GM12878 (cell line): ENCODE measurements at regions not wholly inside any gene's neighbourhood (a gene's known extent, or its start where the extent isn't known, plus 50 kb on each side); places are given as distances from the start of the nearest gene placed in this dataset.

ENCODE experiments used
- ATAC-seq: fragments of 200-7000 bp; cut with Tn5 transposase; 3 replicates; pipeline ENCODE4 v1.9.1; 2020; ENCODE audit warnings: mild to moderate bottlenecking, moderate library complexity
- BruUV-seq: library from RNA; stranded (reverse); fragments of 400-500 nt; replicated peaks from 2 replicates; lab custom pipeline; 2021; lab: Mats Ljungman, UMichigan
- CTCF ChIA-PET: fragments of 300-600 bp; sonication (Branson Sonifier 250); formaldehyde crosslinking; extraction: SDS; loops from one replicate; lab custom pipeline; 2021; ENCODE audit warnings: inconsistent platforms; lab: Yijun Ruan, JAX
- POLR2A ChIA-PET: fragments of 350-600 bp; formaldehyde crosslinking; extraction: SDS; loops from one replicate; lab custom pipeline; 2021; ENCODE audit warnings: inconsistent platforms; lab: Charles Lee
- RAD21 ChIA-PET: fragments of 300-600 bp; sonication (Branson Sonifier 250); formaldehyde crosslinking; loops from one replicate; lab custom pipeline; 2023; ENCODE audit warnings: antibody characterized with exemption; ENCODE audit not compliant: unreplicated experiment; lab: Charles Lee
- SMC1A ChIA-PET: fragments of 300-600 bp; sonication (Branson Sonifier 250); formaldehyde crosslinking; loops from one replicate; lab custom pipeline; 2023; ENCODE audit not compliant: unreplicated experiment, uncharacterized antibody; lab: Charles Lee
- DNase-seq: peaks from one replicate; pipeline ENCODE4 v3.0.0-alpha.2; 2011; ENCODE audit warnings: low read depth, low spot score
- FAIRE-seq: peaks from 3 replicates; lab custom pipeline; 2011; peaks lifted over from hg19 to GRCh38; lab: Jason Lieb, UNC
- H2AFZ ChIP-seq: 2 replicates; pipeline ENCODE4 v1.6.0; 2011; ENCODE audit warnings: low read depth, low read length, control low read depth; ENCODE audit not compliant: control insufficient read depth
- H3K27ac ChIP-seq: 2 replicates; pipeline ENCODE4 v1.5.1; 2011; ENCODE audit warnings: control low read depth; ENCODE audit not compliant: control insufficient read depth, insufficient read depth
- H3K27me3 ChIP-seq, 2 experiments: replicated peaks in 1 of 2; 2 replicates each; pipeline versions ENCODE4 v1.6.0 to v1.6.1; 2011; ENCODE audit warnings: low read length in 1 of 2; ENCODE audit not compliant: control insufficient read depth in 2 of 2, insufficient read depth in 2 of 2
- H3K36me3 ChIP-seq, 2 experiments: 2 replicates each; pipeline ENCODE4 v1.5.1; 2011; ENCODE audit warnings: low read length in 1 of 2; ENCODE audit not compliant: control insufficient read depth in 2 of 2, insufficient read depth in 2 of 2
- H3K4me1 ChIP-seq: 2 replicates; pipeline ENCODE4 v1.6.1; 2011; ENCODE audit warnings: mild to moderate bottlenecking, low read length, moderate library complexity, mixed read lengths; ENCODE audit not compliant: control insufficient read depth, insufficient read depth
- H3K4me2 ChIP-seq: 2 replicates; pipeline ENCODE4 v1.6.0; 2011; ENCODE audit warnings: control low read depth; ENCODE audit not compliant: control insufficient read depth, insufficient read depth
- H3K4me3 ChIP-seq: fragments of 200-600 bp; sonication (generic); 2 replicates; pipeline ENCODE4 v1.5.1; 2016
- H3K79me2 ChIP-seq: 2 replicates; pipeline ENCODE4 v1.6.0; 2011; ENCODE audit warnings: low read length; ENCODE audit not compliant: control insufficient read depth, insufficient read depth
- H3K9ac ChIP-seq: 2 replicates; pipeline ENCODE4 v1.8.0; 2011; ENCODE audit warnings: low read length, control low read depth, mixed read lengths; ENCODE audit not compliant: control insufficient read depth, insufficient read depth
- H3K9me3 ChIP-seq: replicated peaks from 3 replicates; pipeline ENCODE4 v1.5.1; 2011; ENCODE audit warnings: mild to moderate bottlenecking, low read length; ENCODE audit not compliant: control insufficient read depth, insufficient read depth
- H4K20me1 ChIP-seq: 2 replicates; pipeline ENCODE4 v1.6.0; 2011; ENCODE audit not compliant: control insufficient read depth, insufficient read depth
- CBFB ChIP-seq: IDR thresholded peaks from 2 replicates; pipeline ENCODE4 v1.6.1; 2016; ENCODE audit warnings: antibody characterized with exemption, low read depth
- NR2C1 ChIP-seq: fragments of 450-650 bp; IDR thresholded peaks from 2 replicates; pipeline ENCODE4 v1.6.1; 2017; ENCODE audit warnings: antibody characterized with exemption, mild to moderate bottlenecking, moderate library complexity
- ZNF622 ChIP-seq: fragments of 450-650 bp; IDR thresholded peaks from 2 replicates; pipeline ENCODE4 v1.6.1; 2017; ENCODE audit warnings: mild to moderate bottlenecking, inconsistent platforms
- WGBS: methylation state at CpG from one replicate; pipeline ENCODE4 v1.1.6; 2016; ENCODE audit warnings: low lambda C conversion rate; ENCODE audit not compliant: insufficient replicate concordance, insufficient coverage; ENCODE audit errors: missing lambda C conversion rate; 5-methylcytosine and 5-hydroxymethylcytosine counted together
- in situ Hi-C: fragments of 300-500 bp; cut with MboI; formaldehyde crosslinking; loops from 9 replicates; pipeline ENCODE4 v1.14.3; 2018; ENCODE audit warnings: mixed read lengths
- intact Hi-C: fragments of 100-400 bp; cut with micrococcal nuclease; formaldehyde crosslinking; loops from one replicate; pipeline ENCODE4 v1.14.2; 2022; ENCODE audit not compliant: unreplicated experiment
- TF ChIP-seq, protein P1 (sequence below): fragments of 450-650 bp; formaldehyde crosslinking; IDR thresholded peaks from 2 replicates; pipeline ENCODE4 v1.4.0; 2022; ENCODE audit warnings: mild to moderate bottlenecking, moderate library complexity
- TF ChIP-seq, protein P2 (sequence below): fragments of 450-650 bp; IDR thresholded peaks from 2 replicates; pipeline ENCODE4 v1.6.1; 2017; ENCODE audit warnings: mild to moderate bottlenecking, moderate library complexity

DNA sequence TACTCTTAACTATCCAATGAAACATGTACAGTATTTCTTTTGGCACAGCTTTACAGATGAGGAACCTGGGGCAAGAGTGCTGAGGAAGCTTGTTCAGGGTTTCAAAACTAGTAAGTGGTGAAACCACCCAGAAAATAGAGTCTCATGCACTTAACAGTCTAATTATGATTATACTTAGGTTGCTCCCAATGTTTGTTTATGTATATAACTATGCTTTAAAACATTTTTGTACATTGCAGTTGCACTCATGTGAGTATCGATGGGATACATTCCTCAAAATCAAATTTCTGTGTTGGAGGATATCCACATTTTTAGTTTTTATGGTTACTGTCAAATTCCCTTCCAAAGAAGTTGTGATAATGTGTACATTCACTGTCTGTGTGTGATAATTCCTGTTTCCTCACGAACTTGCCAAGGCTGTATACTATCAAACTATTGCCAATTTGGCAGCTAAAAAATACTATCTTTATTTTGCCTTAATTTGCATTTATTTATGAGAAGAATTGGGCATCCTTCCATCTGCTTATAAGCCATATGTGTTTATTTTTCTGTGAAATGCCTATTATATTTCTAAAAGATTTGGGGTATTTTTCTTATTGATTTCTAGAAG is 143.9 kb upstream of the SSTR1 start:
- Histone ChIP-seq H3K4me1 (no peaks in the 10 kb centered on the region), H3K9me3 (no peaks in the 10 kb centered on the region; the same call in 2 of the 3 replicates), H3K4me2 (no peak overlapping the region), H2AFZ (no peak overlapping the region), H3K4me3 (no peak overlapping the region), H3K79me2 (no peaks in the 10 kb centered on the region), H3K27me3 (no peaks in the 10 kb centered on the region), H3K36me3 (no peaks in the 10 kb centered on the region), H4K20me1 (no peaks in the 10 kb centered on the region), H3K27ac (no peak overlapping the region), H3K9ac (no peak overlapping the region)
- in situ Hi-C loops (no loop called here), intact Hi-C loops (no loop called here)
- ChIA-PET RAD21 (no interaction called here), SMC1A (no interaction called here), CTCF (interaction anchor here (0.6 kb wide), 1 partner anchor 48 kb away, joined by 3 read pairs; no protein-coding TSS in a partner anchor), POLR2A (no interaction called here)
- DNase-seq (no peak), FAIRE-seq (no peak), ATAC-seq (no peak)
- 0% methylated on average over 2 of the region's 2 CpGs for WGBS
- TF ChIP-seq, protein P1, sequence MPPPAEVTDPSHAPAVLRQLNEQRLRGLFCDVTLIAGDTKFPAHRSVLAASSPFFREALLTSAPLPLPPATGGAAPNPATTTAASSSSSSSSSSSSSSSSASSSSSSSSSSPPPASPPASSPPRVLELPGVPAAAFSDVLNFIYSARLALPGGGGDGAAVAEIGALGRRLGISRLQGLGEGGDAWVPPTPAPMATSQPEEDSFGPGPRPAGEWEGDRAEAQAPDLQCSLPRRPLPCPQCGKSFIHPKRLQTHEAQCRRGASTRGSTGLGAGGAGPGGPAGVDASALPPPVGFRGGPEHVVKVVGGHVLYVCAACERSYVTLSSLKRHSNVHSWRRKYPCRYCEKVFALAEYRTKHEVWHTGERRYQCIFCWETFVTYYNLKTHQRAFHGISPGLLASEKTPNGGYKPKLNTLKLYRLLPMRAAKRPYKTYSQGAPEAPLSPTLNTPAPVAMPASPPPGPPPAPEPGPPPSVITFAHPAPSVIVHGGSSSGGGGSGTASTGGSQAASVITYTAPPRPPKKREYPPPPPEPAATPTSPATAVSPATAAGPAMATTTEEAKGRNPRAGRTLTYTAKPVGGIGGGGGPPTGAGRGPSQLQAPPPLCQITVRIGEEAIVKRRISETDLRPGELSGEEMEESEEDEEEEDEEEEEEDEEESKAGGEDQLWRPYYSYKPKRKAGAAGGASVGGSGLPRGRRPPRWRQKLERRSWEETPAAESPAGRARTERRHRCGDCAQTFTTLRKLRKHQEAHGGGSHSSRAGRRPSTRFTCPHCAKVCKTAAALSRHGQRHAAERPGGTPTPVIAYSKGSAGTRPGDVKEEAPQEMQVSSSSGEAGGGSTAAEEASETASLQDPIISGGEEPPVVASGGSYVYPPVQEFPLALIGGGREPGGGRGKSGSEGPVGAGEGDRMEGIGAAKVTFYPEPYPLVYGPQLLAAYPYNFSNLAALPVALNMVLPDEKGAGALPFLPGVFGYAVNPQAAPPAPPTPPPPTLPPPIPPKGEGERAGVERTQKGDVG: no peak
- TF ChIP-seq, protein P2, sequence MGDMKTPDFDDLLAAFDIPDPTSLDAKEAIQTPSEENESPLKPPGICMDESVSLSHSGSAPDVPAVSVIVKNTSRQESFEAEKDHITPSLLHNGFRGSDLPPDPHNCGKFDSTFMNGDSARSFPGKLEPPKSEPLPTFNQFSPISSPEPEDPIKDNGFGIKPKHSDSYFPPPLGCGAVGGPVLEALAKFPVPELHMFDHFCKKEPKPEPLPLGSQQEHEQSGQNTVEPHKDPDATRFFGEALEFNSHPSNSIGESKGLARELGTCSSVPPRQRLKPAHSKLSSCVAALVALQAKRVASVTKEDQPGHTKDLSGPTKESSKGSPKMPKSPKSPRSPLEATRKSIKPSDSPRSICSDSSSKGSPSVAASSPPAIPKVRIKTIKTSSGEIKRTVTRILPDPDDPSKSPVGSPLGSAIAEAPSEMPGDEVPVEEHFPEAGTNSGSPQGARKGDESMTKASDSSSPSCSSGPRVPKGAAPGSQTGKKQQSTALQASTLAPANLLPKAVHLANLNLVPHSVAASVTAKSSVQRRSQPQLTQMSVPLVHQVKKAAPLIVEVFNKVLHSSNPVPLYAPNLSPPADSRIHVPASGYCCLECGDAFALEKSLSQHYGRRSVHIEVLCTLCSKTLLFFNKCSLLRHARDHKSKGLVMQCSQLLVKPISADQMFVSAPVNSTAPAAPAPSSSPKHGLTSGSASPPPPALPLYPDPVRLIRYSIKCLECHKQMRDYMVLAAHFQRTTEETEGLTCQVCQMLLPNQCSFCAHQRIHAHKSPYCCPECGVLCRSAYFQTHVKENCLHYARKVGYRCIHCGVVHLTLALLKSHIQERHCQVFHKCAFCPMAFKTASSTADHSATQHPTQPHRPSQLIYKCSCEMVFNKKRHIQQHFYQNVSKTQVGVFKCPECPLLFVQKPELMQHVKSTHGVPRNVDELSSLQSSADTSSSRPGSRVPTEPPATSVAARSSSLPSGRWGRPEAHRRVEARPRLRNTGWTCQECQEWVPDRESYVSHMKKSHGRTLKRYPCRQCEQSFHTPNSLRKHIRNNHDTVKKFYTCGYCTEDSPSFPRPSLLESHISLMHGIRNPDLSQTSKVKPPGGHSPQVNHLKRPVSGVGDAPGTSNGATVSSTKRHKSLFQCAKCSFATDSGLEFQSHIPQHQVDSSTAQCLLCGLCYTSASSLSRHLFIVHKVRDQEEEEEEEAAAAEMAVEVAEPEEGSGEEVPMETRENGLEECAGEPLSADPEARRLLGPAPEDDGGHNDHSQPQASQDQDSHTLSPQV: no peak
- no peak for TF ChIP-seq NR2C1
- no peak for TF ChIP-seq CBFB
- no peak for TF ChIP-seq ZNF622
- BruUV-seq: no TSS peak
